Hepatocyte (in vitro differentiated cells): ENCODE measurements at regions not wholly inside any gene's neighbourhood (a gene's known extent, or its start where the extent isn't known, plus 50 kb on each side); places are given as distances from the start of the nearest gene placed in this dataset.
A peak's percentile ranks its signal among the peaks of the same experiment; 100 is the strongest.

ENCODE experiments used
- DNase-seq: peaks from one replicate; pipeline ENCODE4 v3.0.0-alpha.2; 2016; ENCODE audit warnings: low spot score
- H2AFZ ChIP-seq: fragments of 200-600 bp; sonication (generic); 2 replicates; pipeline ENCODE4 v1.6.0; 2016; ENCODE audit warnings: antibody characterized with exemption, mild to moderate bottlenecking
- H3K27ac ChIP-seq: fragments of 200-600 bp; sonication (generic); 2 replicates; pipeline ENCODE4 v1.5.1; 2016; ENCODE audit warnings: mild to moderate bottlenecking
- H3K27me3 ChIP-seq: fragments of 200-600 bp; sonication (generic); 2 replicates; pipeline ENCODE4 v1.6.1; 2016
- H3K36me3 ChIP-seq: fragments of 200-600 bp; sonication (generic); replicated peaks from 2 replicates; pipeline ENCODE4 v1.5.1; 2016; ENCODE audit warnings: low read depth; ENCODE audit not compliant: insufficient read depth
- H3K4me1 ChIP-seq: fragments of 200-600 bp; sonication (generic); 2 replicates; pipeline ENCODE4 v1.5.1; 2016; ENCODE audit warnings: mild to moderate bottlenecking, moderate library complexity; ENCODE audit not compliant: insufficient read depth
- H3K4me2 ChIP-seq: fragments of 200-600 bp; sonication (generic); 2 replicates; pipeline ENCODE4 v1.6.0; 2016
- H3K4me3 ChIP-seq: fragments of 200-600 bp; sonication (generic); 2 replicates; pipeline ENCODE4 v1.5.1; 2016; ENCODE audit warnings: mild to moderate bottlenecking
- H3K79me2 ChIP-seq: fragments of 200-600 bp; sonication (generic); 2 replicates; pipeline ENCODE4 v1.6.0; 2017; ENCODE audit warnings: mild to moderate bottlenecking
- H3K9me2 ChIP-seq: fragments of 200-600 bp; sonication (generic); replicated peaks from 2 replicates; pipeline ENCODE4 v1.6.0; 2017; ENCODE audit warnings: mild to moderate bottlenecking; ENCODE audit not compliant: insufficient read depth
- H3K9me3 ChIP-seq: fragments of 200-600 bp; sonication (generic); 2 replicates; pipeline ENCODE4 v1.5.1; 2016; ENCODE audit warnings: low read depth, mild to moderate bottlenecking
- H4K20me1 ChIP-seq: fragments of 200-600 bp; sonication (generic); 2 replicates; pipeline ENCODE4 v1.6.0; 2016; ENCODE audit warnings: mild to moderate bottlenecking; ENCODE audit not compliant: insufficient read depth, poor library complexity, severe bottlenecking
- CTCF ChIP-seq: fragments of 200-600 bp; sonication (generic); IDR thresholded peaks from 2 replicates; pipeline ENCODE4 v1.5.1; 2016; ENCODE audit warnings: antibody characterized with exemption, mild to moderate bottlenecking; ENCODE audit not compliant: poor library complexity
- EZH2 ChIP-seq: fragments of 200-600 bp; sonication (generic); IDR thresholded peaks from 2 replicates; pipeline ENCODE4 v1.6.1; 2016; ENCODE audit warnings: antibody characterized with exemption, mild to moderate bottlenecking, borderline replicate concordance
- EZH2phosphoT487 ChIP-seq: fragments of 200-600 bp; sonication (generic); IDR thresholded peaks from one replicate; pipeline ENCODE4 v1.6.1; 2018; ENCODE audit warnings: antibody characterized with exemption, mild to moderate bottlenecking, low read depth, moderate library complexity; ENCODE audit not compliant: unreplicated experiment, severe bottlenecking
- WGBS: methylation state at CpG from one replicate; pipeline ENCODE4 v1.1.6; 2016; ENCODE audit warnings: low lambda C conversion rate; ENCODE audit errors: missing lambda C conversion rate; 5-methylcytosine and 5-hydroxymethylcytosine counted together

- 26% methylated on average over 5 of the region's 5 CpGs for WGBS
- Histone ChIP-seq H4K20me1 (no peaks in the 10 kb centered on the region), H3K27ac (peak overlapping the region; percentile 32), H3K79me2 (no peaks in the 10 kb centered on the region), H2AFZ (no peak overlapping the region), H3K4me1 (peaks cover 23% of the 10 kb centered on the region), H3K4me2 (no peak overlapping the region), H3K36me3 (no peaks in the 10 kb centered on the region), H3K9me2 (no peaks in the 10 kb centered on the region), H3K27me3 (no peaks in the 10 kb centered on the region), H3K4me3 (no peak overlapping the region), H3K9me3 (no peaks in the 10 kb centered on the region)
- DNase-seq = no peak
- TF ChIP-seq CTCF (no peak), EZH2phosphoT487 (no peak), EZH2 (no peak)
Measured at GRCh38 chr11:130638033-130638432, 189.6 kb downstream of the ADAMTS15 start.

GRCh38 chr11:130638624-130639023 is 190.2 kb downstream of the ADAMTS15 start:
- no peak for DNase-seq
- H3K4me1 ChIP-seq = peaks cover 23% of the 10 kb centered on the region
- H4K20me1 ChIP-seq = no peaks in the 10 kb centered on the region
- no peak for TF ChIP-seq EZH2phosphoT487
- TF ChIP-seq EZH2 = no peak
- TF ChIP-seq CTCF = no peak
- H2AFZ ChIP-seq = no peak overlapping the region
- WGBS = 83% methylated on average over 3 of the region's 3 CpGs
- no peaks in the 10 kb centered on the region for H3K9me2 ChIP-seq
- no peaks in the 10 kb centered on the region for H3K27me3 ChIP-seq
- no peaks in the 10 kb centered on the region for H3K36me3 ChIP-seq
- H3K9me3 ChIP-seq = no peaks in the 10 kb centered on the region
- H3K4me2 ChIP-seq = no peak overlapping the region
- H3K4me3 ChIP-seq = no peak overlapping the region
- H3K27ac ChIP-seq = peak overlapping the region; percentile 32
- H3K79me2 ChIP-seq = no peaks in the 10 kb centered on the region

- Histone ChIP-seq H3K9me2 (no peaks in the 10 kb centered on the region), H3K36me3 (no peaks in the 10 kb centered on the region), H3K79me2 (no peaks in the 10 kb centered on the region), H3K27me3 (no peaks in the 10 kb centered on the region), H3K27ac (no peak overlapping the region), H3K4me2 (no peak overlapping the region), H4K20me1 (no peaks in the 10 kb centered on the region), H3K4me3 (no peak overlapping the region), H3K4me1 (peaks cover 25% of the 10 kb centered on the region), H3K9me3 (no peaks in the 10 kb centered on the region), H2AFZ (no peak overlapping the region)
- no peak for DNase-seq
- no peak for TF ChIP-seq EZH2
- TF ChIP-seq EZH2phosphoT487 = no peak
- TF ChIP-seq CTCF = no peak
- 97% methylated on average over 2 of the region's 2 CpGs for WGBS
Measured at GRCh38 chr11:130639369-130639768, 190.9 kb downstream of the ADAMTS15 start.

GRCh38 chr11:130640526-130640925 is 192.1 kb downstream of the ADAMTS15 start:
- Histone ChIP-seq H3K27me3 (no peaks in the 10 kb centered on the region), H3K9me3 (no peaks in the 10 kb centered on the region), H3K4me2 (no peak overlapping the region), H3K9me2 (no peaks in the 10 kb centered on the region), H3K27ac (no peak overlapping the region), H3K4me1 (peaks cover 31% of the 10 kb centered on the region), H3K79me2 (no peaks in the 10 kb centered on the region), H2AFZ (no peak overlapping the region), H3K4me3 (no peak overlapping the region), H4K20me1 (no peaks in the 10 kb centered on the region), H3K36me3 (no peaks in the 10 kb centered on the region)
- no peak for DNase-seq
- TF ChIP-seq CTCF = no peak
- TF ChIP-seq EZH2 = no peak
- no peak for TF ChIP-seq EZH2phosphoT487
- 95% methylated on average over 7 of the region's 7 CpGs for WGBS
